Mesendoderm (in vitro differentiated cells): ENCODE measurements at regions not wholly inside any gene's neighbourhood (a gene's known extent, or its start where the extent isn't known, plus 50 kb on each side); places are given as distances from the start of the nearest gene placed in this dataset.

ENCODE experiments used
- DNase-seq: peaks from one replicate; pipeline ENCODE4 v3.0.0; 2013
- H2AK5ac ChIP-seq: 2 replicates; pipeline ENCODE4 v1.6.1; 2013; ENCODE audit warnings: low read length, inconsistent platforms
- H2BK120ac ChIP-seq: 2 replicates; pipeline ENCODE4 v1.6.1; 2013; ENCODE audit warnings: low read depth, mild to moderate bottlenecking, low read length, moderate library complexity, mixed read lengths
- H2BK15ac ChIP-seq: replicated peaks from 2 replicates; pipeline ENCODE4 v1.6.1; 2013; ENCODE audit warnings: low read depth, mild to moderate bottlenecking, moderate library complexity
- H2BK5ac ChIP-seq: 2 replicates; pipeline ENCODE4 v1.6.1; 2013; ENCODE audit warnings: low read length, inconsistent platforms
- H3K18ac ChIP-seq: 2 replicates; pipeline ENCODE4 v1.6.1; 2013; ENCODE audit warnings: mild to moderate bottlenecking, low read length, mixed read lengths
- H3K23ac ChIP-seq: one replicate; pipeline ENCODE4 v1.6.1; 2013; ENCODE audit warnings: low read length
- H3K27ac ChIP-seq: 2 replicates; pipeline ENCODE4 v1.5.1; 2013; ENCODE audit warnings: low read depth, mild to moderate bottlenecking, inconsistent platforms, low read length, moderate library complexity
- H3K27me3 ChIP-seq: 2 replicates; pipeline ENCODE4 v1.6.1; 2013; ENCODE audit warnings: low read length, control low read depth, mild to moderate bottlenecking, inconsistent platforms; ENCODE audit not compliant: insufficient read depth, poor library complexity
- H3K36me3 ChIP-seq: 2 replicates; pipeline ENCODE4 v1.6.1; 2013; ENCODE audit warnings: low read length, inconsistent platforms; ENCODE audit not compliant: control insufficient read depth, insufficient read depth
- H3K4ac ChIP-seq: one replicate; pipeline ENCODE4 v1.6.1; 2013; ENCODE audit warnings: low read depth, mild to moderate bottlenecking, low read length, moderate library complexity
- H3K4me1 ChIP-seq: 2 replicates; pipeline ENCODE4 v1.6.1; 2013; ENCODE audit warnings: low read depth, low read length, inconsistent platforms; ENCODE audit not compliant: control insufficient read depth
- H3K4me2 ChIP-seq: 2 replicates; pipeline ENCODE4 v1.6.1; 2013; ENCODE audit warnings: low read length
- H3K4me3 ChIP-seq: 2 replicates; pipeline ENCODE4 v1.5.1; 2013; ENCODE audit warnings: mild to moderate bottlenecking, low read length
- H3K56ac ChIP-seq: one replicate; pipeline ENCODE4 v1.6.1; 2013; ENCODE audit warnings: low read length
- H3K79me1 ChIP-seq: 2 replicates; pipeline ENCODE4 v1.6.1; 2013; ENCODE audit warnings: low read length, inconsistent platforms
- H3K79me2 ChIP-seq: 2 replicates; pipeline ENCODE4 v1.6.1; 2013; ENCODE audit warnings: mild to moderate bottlenecking, low read length; ENCODE audit not compliant: control insufficient read depth, insufficient read depth
- H3K9ac ChIP-seq: 2 replicates; pipeline ENCODE4 v1.6.1; 2013; ENCODE audit warnings: low read length, inconsistent platforms
- H4K5ac ChIP-seq: one replicate; pipeline ENCODE4 v1.6.1; 2013; ENCODE audit warnings: low read length
- H4K8ac ChIP-seq: one replicate; pipeline ENCODE4 v1.6.1; 2013; ENCODE audit warnings: low read depth, mild to moderate bottlenecking, control low read depth, low read length, moderate library complexity
- WGBS: extraction: QIAGEN DNeasy Blood & Tissue Kit; methylation state at CpG from one replicate; pipeline ENCODE4 v1.1.7; 2013; ENCODE audit warnings: low lambda C conversion rate, missing lambda C conversion rate; ENCODE audit not compliant: insufficient coverage; ENCODE audit errors: extremely low coverage; 5-methylcytosine and 5-hydroxymethylcytosine counted together

- no peak overlapping the region for H3K4me2 ChIP-seq
- H3K36me3 ChIP-seq: no peaks in the 10 kb centered on the region
- H4K8ac ChIP-seq: no peak overlapping the region
- H2BK120ac ChIP-seq: no peak overlapping the region
- H3K9ac ChIP-seq: peak overlapping the region; percentile 12
- DNase-seq: no peak
- no peak overlapping the region for H3K4ac ChIP-seq
- no peaks in the 10 kb centered on the region for H3K79me2 ChIP-seq
- no peaks in the 10 kb centered on the region for H3K4me1 ChIP-seq
- H3K18ac ChIP-seq: no peak overlapping the region
- H2BK15ac ChIP-seq: no peak overlapping the region
- WGBS: no CpG with 5 or more reads among the region's 11 CpGs
- H3K56ac ChIP-seq: peak overlapping the region; percentile 18
- no peak overlapping the region for H3K27ac ChIP-seq
- H2BK5ac ChIP-seq: no peak overlapping the region
- no peaks in the 10 kb centered on the region for H3K27me3 ChIP-seq
- H3K23ac ChIP-seq: no peak overlapping the region
- H4K5ac ChIP-seq: no peak overlapping the region
- H2AK5ac ChIP-seq: no peak overlapping the region
- H3K4me3 ChIP-seq: no peak overlapping the region
- H3K79me1 ChIP-seq: no peaks in the 10 kb centered on the region
These were observed 120.5 kb upstream of the NCOR2 start for GRCh38 chr12:124687917-124688316.

DNA sequence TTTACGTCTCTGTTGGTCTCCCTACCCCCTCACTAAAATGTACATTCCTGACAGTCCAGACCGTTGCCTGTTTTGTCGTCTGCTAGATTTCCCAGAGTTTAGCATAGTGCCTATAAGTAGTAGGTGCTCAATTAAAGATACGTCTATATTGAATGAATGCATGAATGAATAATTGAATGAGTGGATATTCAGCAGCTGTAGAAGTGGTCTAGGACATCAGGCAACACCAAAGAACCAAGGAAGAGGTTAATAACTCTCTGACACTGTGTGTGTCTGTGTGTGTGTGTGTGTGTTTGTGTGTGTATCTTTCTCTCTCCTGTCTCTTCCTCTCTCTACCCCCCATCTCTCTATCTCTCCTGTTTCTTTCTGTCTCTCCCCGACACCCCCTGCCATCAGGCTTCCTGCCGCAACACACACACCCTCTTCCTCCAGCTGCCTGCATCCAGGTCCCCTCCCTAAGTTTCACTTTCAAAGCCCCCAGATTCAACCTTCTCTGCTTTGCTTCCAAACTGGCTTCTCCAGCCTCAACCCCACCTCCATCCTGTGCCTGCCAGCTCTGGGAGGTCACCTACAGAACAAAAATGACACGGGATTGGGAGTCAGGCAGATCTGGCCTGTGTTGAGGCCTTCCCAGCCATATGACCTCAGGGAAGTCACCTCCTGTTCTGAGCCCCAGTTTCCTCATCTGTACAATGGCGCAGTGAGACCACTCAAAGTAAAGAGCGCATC lies 119.9 kb upstream of the NCOR2 start:
- no peak for DNase-seq
- no peak overlapping the region for H3K4me3 ChIP-seq
- no peak overlapping the region for H4K5ac ChIP-seq
- H3K9ac ChIP-seq: no peak overlapping the region
- no peaks in the 10 kb centered on the region for H3K79me1 ChIP-seq
- no peak overlapping the region for H2BK5ac ChIP-seq
- no peak overlapping the region for H3K56ac ChIP-seq
- no peak overlapping the region for H3K18ac ChIP-seq
- no CpG with 5 or more reads among the region's 9 CpGs for WGBS
- H2AK5ac ChIP-seq: no peak overlapping the region
- no peaks in the 10 kb centered on the region for H3K79me2 ChIP-seq
- H3K27ac ChIP-seq: no peak overlapping the region
- no peak overlapping the region for H4K8ac ChIP-seq
- H2BK120ac ChIP-seq: no peak overlapping the region
- H3K4ac ChIP-seq: no peak overlapping the region
- H3K27me3 ChIP-seq: no peaks in the 10 kb centered on the region
- no peak overlapping the region for H3K4me2 ChIP-seq
- no peaks in the 10 kb centered on the region for H3K36me3 ChIP-seq
- H3K23ac ChIP-seq: no peak overlapping the region
- peaks cover under 1% of the 10 kb centered on the region for H3K4me1 ChIP-seq
- no peak overlapping the region for H2BK15ac ChIP-seq

- no CpG with 5 or more reads among the region's 9 CpGs for WGBS
- no peak overlapping the region for H3K4ac ChIP-seq
- no peak overlapping the region for H4K5ac ChIP-seq
- no peak overlapping the region for H2BK120ac ChIP-seq
- no peak overlapping the region for H3K23ac ChIP-seq
- H3K18ac ChIP-seq: no peak overlapping the region
- H3K56ac ChIP-seq: no peak overlapping the region
- no peak overlapping the region for H3K4me3 ChIP-seq
- H2AK5ac ChIP-seq: no peak overlapping the region
- no peak overlapping the region for H2BK15ac ChIP-seq
- H3K4me2 ChIP-seq: no peak overlapping the region
- no peaks in the 10 kb centered on the region for H3K79me1 ChIP-seq
- no peaks in the 10 kb centered on the region for H3K27me3 ChIP-seq
- peak; percentile 73 for DNase-seq
- H3K27ac ChIP-seq: no peak overlapping the region
- H2BK5ac ChIP-seq: no peak overlapping the region
- no peak overlapping the region for H3K9ac ChIP-seq
- H3K36me3 ChIP-seq: no peaks in the 10 kb centered on the region
- H3K4me1 ChIP-seq: peaks cover 3% of the 10 kb centered on the region
- no peak overlapping the region for H4K8ac ChIP-seq
- no peaks in the 10 kb centered on the region for H3K79me2 ChIP-seq
These were observed 119.2 kb upstream of the NCOR2 start for GRCh38 chr12:124686370-124687173.

- WGBS: no CpG with 5 or more reads among the region's 18 CpGs
- Histone ChIP-seq H3K27ac (no peak overlapping the region), H2BK120ac (no peak overlapping the region)
These were observed 118.4 kb upstream of the NCOR2 start for GRCh38 chr12:124685689-124686369.

GRCh38 chr12:124684971-124685688 lies 117.7 kb upstream of the NCOR2 start:
- H3K4me2 ChIP-seq: no peak overlapping the region
- no peak overlapping the region for H4K8ac ChIP-seq
- H3K27me3 ChIP-seq: no peaks in the 10 kb centered on the region
- H4K5ac ChIP-seq: no peak overlapping the region
- H2AK5ac ChIP-seq: no peak overlapping the region
- H3K79me1 ChIP-seq: no peaks in the 10 kb centered on the region
- H3K4ac ChIP-seq: no peak overlapping the region
- no peak overlapping the region for H3K27ac ChIP-seq
- H3K9ac ChIP-seq: no peak overlapping the region
- WGBS: no CpG with 5 or more reads among the region's 18 CpGs
- H2BK120ac ChIP-seq: no peak overlapping the region
- no peak overlapping the region for H3K23ac ChIP-seq
- H3K79me2 ChIP-seq: no peaks in the 10 kb centered on the region
- no peak overlapping the region for H2BK5ac ChIP-seq
- H3K56ac ChIP-seq: no peak overlapping the region
- peak overlapping the region; percentile 9 for H3K18ac ChIP-seq
- no peak for DNase-seq
- H2BK15ac ChIP-seq: no peak overlapping the region
- no peaks in the 10 kb centered on the region for H3K36me3 ChIP-seq
- H3K4me1 ChIP-seq: peaks cover 3% of the 10 kb centered on the region
- H3K4me3 ChIP-seq: no peak overlapping the region

More at GRCh38 chr12:124685689-124686369, 118.4 kb upstream of the NCOR2 start:
- Histone ChIP-seq H3K79me1 (no peaks in the 10 kb centered on the region), H2BK5ac (no peak overlapping the region), H3K9ac (no peak overlapping the region), H3K23ac (no peak overlapping the region), H3K56ac (no peak overlapping the region), H3K4me3 (no peak overlapping the region), H4K5ac (no peak overlapping the region), H3K4me2 (no peak overlapping the region), H3K79me2 (no peaks in the 10 kb centered on the region), H2BK15ac (no peak overlapping the region), H3K4ac (no peak overlapping the region), H4K8ac (no peak overlapping the region), H2AK5ac (no peak overlapping the region), H3K4me1 (peaks cover 3% of the 10 kb centered on the region), H3K18ac (no peak overlapping the region), H3K27me3 (no peaks in the 10 kb centered on the region), H3K36me3 (no peaks in the 10 kb centered on the region)
- DNase-seq: peak; percentile 90
